ENCODE measurements at regions not wholly inside any gene's neighbourhood (a gene's known extent, or its start where the extent isn't known, plus 50 kb on each side); places are given as distances from the start of the nearest gene placed in this dataset.

- WGBS, result 45% methylated on average over 13 of the region's 13 CpGs
- H3K9ac ChIP-seq (ENCODE audit: low read depth in 1 of 2, low read length in 2 of 2), result no peak overlapping the region
- H3K36me3 ChIP-seq (ENCODE audit: control insufficient read depth in 4 of 4, insufficient read depth in 3 of 4, low read depth in 1 of 4, low read length in 3 of 4), result no peaks in the 10 kb centered on the region
- no peak overlapping the region for H3K27ac ChIP-seq (ENCODE audit: low read depth in 1 of 2, low read length in 2 of 2)
- no peaks in the 10 kb centered on the region for H3K9me3 ChIP-seq (ENCODE audit: control insufficient read depth in 4 of 4, low read length in 3 of 4)
- H3K4me3 ChIP-seq (ENCODE audit: low read depth in 1 of 3, low read length in 3 of 3), result no peak overlapping the region
- peak; percentile 74 for DNase-seq (ENCODE audit: low spot score)
- H3K4me1 ChIP-seq (ENCODE audit: control insufficient read depth in 4 of 4, insufficient read depth in 4 of 4, low read length in 3 of 4), result peaks cover 0 to 3% (median 0%) of the 10 kb centered on the region in 4 donors
- no peak for TF ChIP-seq REST (IDR thresholded peaks at IDR 0.05)
- TF ChIP-seq RAD21 (IDR thresholded peaks at IDR 0.05), result peak; percentile 98 to 99
- no peak for TF ChIP-seq ATF3 (IDR thresholded peaks at IDR 0.05)
- no peak for TF ChIP-seq EGR1 (IDR thresholded peaks at IDR 0.05; ENCODE audit: low read depth in 2 of 2)
- TF ChIP-seq, protein P1, sequence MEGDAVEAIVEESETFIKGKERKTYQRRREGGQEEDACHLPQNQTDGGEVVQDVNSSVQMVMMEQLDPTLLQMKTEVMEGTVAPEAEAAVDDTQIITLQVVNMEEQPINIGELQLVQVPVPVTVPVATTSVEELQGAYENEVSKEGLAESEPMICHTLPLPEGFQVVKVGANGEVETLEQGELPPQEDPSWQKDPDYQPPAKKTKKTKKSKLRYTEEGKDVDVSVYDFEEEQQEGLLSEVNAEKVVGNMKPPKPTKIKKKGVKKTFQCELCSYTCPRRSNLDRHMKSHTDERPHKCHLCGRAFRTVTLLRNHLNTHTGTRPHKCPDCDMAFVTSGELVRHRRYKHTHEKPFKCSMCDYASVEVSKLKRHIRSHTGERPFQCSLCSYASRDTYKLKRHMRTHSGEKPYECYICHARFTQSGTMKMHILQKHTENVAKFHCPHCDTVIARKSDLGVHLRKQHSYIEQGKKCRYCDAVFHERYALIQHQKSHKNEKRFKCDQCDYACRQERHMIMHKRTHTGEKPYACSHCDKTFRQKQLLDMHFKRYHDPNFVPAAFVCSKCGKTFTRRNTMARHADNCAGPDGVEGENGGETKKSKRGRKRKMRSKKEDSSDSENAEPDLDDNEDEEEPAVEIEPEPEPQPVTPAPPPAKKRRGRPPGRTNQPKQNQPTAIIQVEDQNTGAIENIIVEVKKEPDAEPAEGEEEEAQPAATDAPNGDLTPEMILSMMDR (IDR thresholded peaks at IDR 0.05; ENCODE audit: low read depth, low read length, missing input control), result peak; percentile 92
- H3K27me3 ChIP-seq (ENCODE audit: control insufficient read depth in 4 of 4, insufficient read depth in 4 of 4, low read length in 3 of 4), result no peaks in the 10 kb centered on the region
These were observed 63.7 kb upstream of the WAPL start for GRCh38 chr10:86585037-86585929.

GRCh38 chr10:86586516-86586915 lies 64.9 kb upstream of the WAPL start:
- no peak for TF ChIP-seq RAD21 (IDR thresholded peaks at IDR 0.05)
- no peak for TF ChIP-seq FOXA2 (IDR thresholded peaks at IDR 0.05)
- no peak for TF ChIP-seq TAF1 (conservative IDR thresholded peaks at IDR 0.05)
- TF ChIP-seq, protein P1 (IDR thresholded peaks at IDR 0.05; ENCODE audit: low read depth, low read length, missing input control), result no peak
- TF ChIP-seq JUND (IDR thresholded peaks at IDR 0.05), result no peak
- TF ChIP-seq FOXA1 (IDR thresholded peaks at IDR 0.05), result no peak
- TF ChIP-seq RXRA (IDR thresholded peaks at IDR 0.05), result no peak
- no peak for TF ChIP-seq MAX (IDR thresholded peaks at IDR 0.05)
- TF ChIP-seq EGR1 (IDR thresholded peaks at IDR 0.05; ENCODE audit: low read depth in 2 of 2), result no peak
- TF ChIP-seq ZBTB33 (IDR thresholded peaks at IDR 0.05), result no peak
- TF ChIP-seq ATF3 (IDR thresholded peaks at IDR 0.05), result no peak
- no peak for TF ChIP-seq REST (IDR thresholded peaks at IDR 0.05)
- no peaks in the 10 kb centered on the region for H3K9me3 ChIP-seq (ENCODE audit: control insufficient read depth in 4 of 4, low read length in 3 of 4)
- H3K27me3 ChIP-seq (ENCODE audit: control insufficient read depth in 4 of 4, insufficient read depth in 4 of 4, low read length in 3 of 4), result no peaks in the 10 kb centered on the region
- 84% methylated on average over 4 of the region's 4 CpGs for WGBS
- no peaks in the 10 kb centered on the region for H3K36me3 ChIP-seq (ENCODE audit: control insufficient read depth in 4 of 4, insufficient read depth in 3 of 4, low read depth in 1 of 4, low read length in 3 of 4)
- H3K4me1 ChIP-seq (ENCODE audit: control insufficient read depth in 4 of 4, insufficient read depth in 4 of 4, low read length in 3 of 4), result peaks cover 0 to 3% (median 0%) of the 10 kb centered on the region in 4 donors
- H3K4me3 ChIP-seq (ENCODE audit: low read depth in 1 of 3, low read length in 3 of 3), result no peak overlapping the region
- no peak for DNase-seq (ENCODE audit: low spot score)
- no peak overlapping the region for H3K27ac ChIP-seq (ENCODE audit: low read depth in 1 of 2, low read length in 2 of 2)
- H3K9ac ChIP-seq (ENCODE audit: low read depth in 1 of 2, low read length in 2 of 2), result no peak overlapping the region
